H1 (cell line): ENCODE measurements at regions not wholly inside any gene's neighbourhood (a gene's known extent, or its start where the extent isn't known, plus 50 kb on each side); places are given as distances from the start of the nearest gene placed in this dataset.

Source experiments
- CTCF ChIA-PET: fragments of 300-600 bp; sonication (Branson Sonifier 250); formaldehyde crosslinking; loops from one replicate; lab custom pipeline; 2021; ENCODE audit not compliant: partially characterized antibody; lab: Charles Lee
- POLR2A ChIA-PET: fragments of 300-600 bp; sonication (Branson Sonifier 250); formaldehyde crosslinking; loops from one replicate; lab custom pipeline; 2021; ENCODE audit warnings: inconsistent platforms; ENCODE audit not compliant: partially characterized antibody; lab: Charles Lee
- DNase-seq, 2 experiments: peaks; one replicate each; pipeline versions ENCODE4 v3.0.0 to v3.0.0-alpha.2; 2010 to 2022; ENCODE audit warnings: low spot score in 2 of 2, low read depth in 1 of 2, mixed read lengths in 1 of 2
- FAIRE-seq: peaks from 2 replicates; lab custom pipeline; 2011; peaks lifted over from hg19 to GRCh38; lab: Jason Lieb, UNC
- H2AFZ ChIP-seq: 2 replicates; pipeline ENCODE4 v1.8.1; 2012; ENCODE audit warnings: low read length, inconsistent platforms
- H2AK5ac ChIP-seq: 2 replicates; pipeline ENCODE4 v1.6.1; 2013; ENCODE audit warnings: low read depth, low read length
- H2BK120ac ChIP-seq: replicated peaks from 2 replicates; pipeline ENCODE3; 2013; ENCODE audit warnings: low read depth, low read length, inconsistent platforms
- H2BK12ac ChIP-seq: 2 replicates; pipeline ENCODE4 v1.6.1; 2013; ENCODE audit warnings: low read depth, low read length
- H2BK15ac ChIP-seq: 2 replicates; pipeline ENCODE4 v1.6.1; 2013; ENCODE audit warnings: low read length
- H2BK20ac ChIP-seq: 2 replicates; pipeline ENCODE4 v1.6.1; 2013; ENCODE audit warnings: low read length
- H2BK5ac ChIP-seq: 2 replicates; pipeline ENCODE4 v1.6.1; 2013; ENCODE audit warnings: low read depth, low read length
- H3K14ac ChIP-seq: 2 replicates; pipeline ENCODE4 v1.6.1; 2013; ENCODE audit warnings: inconsistent platforms; ENCODE audit not compliant: insufficient read length
- H3K18ac ChIP-seq: 2 replicates; pipeline ENCODE4 v1.6.1; 2013; ENCODE audit warnings: low read length; ENCODE audit errors: extremely low read depth
- H3K23ac ChIP-seq: 2 replicates; pipeline ENCODE4 v1.6.1; 2013; ENCODE audit warnings: inconsistent platforms; ENCODE audit not compliant: insufficient read length
- H3K23me2 ChIP-seq: 2 replicates; pipeline ENCODE4 v1.6.1; 2013; ENCODE audit warnings: low read depth, low read length
- H3K27ac ChIP-seq: 2 replicates; pipeline ENCODE4 v1.6.1; 2011; ENCODE audit warnings: low read depth, low read length, inconsistent platforms
- H3K27me3 ChIP-seq, 4 experiments: replicated peaks in 1 of 4; 1 replicate in 1 of 4; 2 replicates in 3 of 4; pipeline versions ENCODE4 v1.6.1 to v1.8.1; 2011 to 2013; ENCODE audit warnings: low read length in 3 of 4, mild to moderate bottlenecking in 3 of 4, inconsistent platforms in 2 of 4, mixed read lengths in 2 of 4, moderate library complexity in 1 of 4; ENCODE audit not compliant: control insufficient read depth in 3 of 4, insufficient read depth in 3 of 4; ENCODE audit errors: extremely low read depth in 1 of 4
- H3K36me3 ChIP-seq, 4 experiments: 2 replicates each; pipeline versions ENCODE4 v1.6.1 to v1.8.1; 2011 to 2013; ENCODE audit warnings: mild to moderate bottlenecking in 4 of 4, low read length in 3 of 4, moderate library complexity in 2 of 4, control low read depth in 1 of 4, inconsistent platforms in 1 of 4; ENCODE audit not compliant: insufficient read depth in 4 of 4, control insufficient read depth in 2 of 4
- H3K4ac ChIP-seq: replicated peaks from 2 replicates; pipeline ENCODE3; 2013; ENCODE audit warnings: low read length, low read depth, mixed read lengths, inconsistent platforms; ENCODE audit not compliant: insufficient read length
- H3K4me1 ChIP-seq, 4 experiments: replicated peaks in 1 of 4; 1 replicate in 1 of 4; 2 replicates in 3 of 4; pipeline versions ENCODE4 v1.6.1 to v1.8.1; 2011 to 2013; ENCODE audit warnings: low read length in 3 of 4, inconsistent platforms in 2 of 4, mixed read lengths in 1 of 4; ENCODE audit not compliant: insufficient read depth in 4 of 4, control insufficient read depth in 3 of 4
- H3K4me2 ChIP-seq, 2 experiments: 2 replicates each; pipeline versions ENCODE4 v1.6.1 to v1.8.1; 2011 to 2013; ENCODE audit warnings: low read depth in 2 of 2, low read length in 2 of 2, control low read depth in 1 of 2, inconsistent platforms in 1 of 2, mild to moderate bottlenecking in 1 of 2; ENCODE audit not compliant: insufficient read depth in 1 of 2
- H3K4me3 ChIP-seq, 4 experiments: fragments of 200-600, 300-600 bp in 1 of 4; sonication (generic), shearing (Covaris generic), sonication (Bioruptor Twin) in 1 of 4; 2 replicates each; pipeline versions ENCODE4 v1.5.1 to v1.8.1; 2011 to 2016; ENCODE audit warnings: low read length in 4 of 4, low read depth in 3 of 4, control low read depth in 2 of 4, inconsistent platforms in 2 of 4, mild to moderate bottlenecking in 2 of 4, mixed read lengths in 1 of 4, moderate library complexity in 1 of 4; ENCODE audit not compliant: insufficient read depth in 2 of 4; ENCODE audit errors: extremely low read depth in 1 of 4
- H3K56ac ChIP-seq: replicated peaks from 2 replicates; pipeline ENCODE3; 2013; ENCODE audit warnings: low read depth, mild to moderate bottlenecking, mixed read lengths, low read length, inconsistent platforms; ENCODE audit not compliant: insufficient read length
- H3K79me1 ChIP-seq: 2 replicates; pipeline ENCODE4 v1.6.1; 2013; ENCODE audit warnings: low read depth, low read length, control low read depth
- H3K79me2 ChIP-seq, 2 experiments: 2 replicates each; pipeline versions ENCODE4 v1.6.1 to v1.8.1; 2012 to 2013; ENCODE audit warnings: low read length in 2 of 2, mild to moderate bottlenecking in 2 of 2, inconsistent platforms in 1 of 2; ENCODE audit not compliant: insufficient read depth in 2 of 2, control insufficient read depth in 1 of 2
- H3K9ac ChIP-seq, 4 experiments: replicated peaks in 1 of 4; 1 replicate in 1 of 4; 2 replicates in 3 of 4; pipeline versions ENCODE4 v1.6.1 to v1.8.1; 2011 to 2013; ENCODE audit warnings: low read depth in 3 of 4, low read length in 3 of 4, control low read depth in 2 of 4, mild to moderate bottlenecking in 2 of 4, moderate library complexity in 2 of 4, inconsistent platforms in 1 of 4; ENCODE audit errors: extremely low read depth in 1 of 4
- H3K9me3 ChIP-seq, 2 experiments: 2 replicates each; pipeline versions ENCODE4 v1.6.1 to v1.8.1; 2012 to 2013; ENCODE audit warnings: mild to moderate bottlenecking in 2 of 2, moderate library complexity in 2 of 2, control low read depth in 1 of 2, inconsistent platforms in 1 of 2, low read depth in 1 of 2, low read length in 1 of 2, mixed read lengths in 1 of 2; ENCODE audit not compliant: insufficient read depth in 2 of 2
- H4K20me1 ChIP-seq, 2 experiments: replicated peaks in 1 of 2; 2 replicates each; pipeline versions ENCODE3 to v1.8.1; 2011 to 2013; ENCODE audit warnings: inconsistent platforms in 2 of 2, low read length in 2 of 2, mild to moderate bottlenecking in 1 of 2; ENCODE audit not compliant: insufficient read depth in 2 of 2, control insufficient read depth in 1 of 2
- H4K5ac ChIP-seq: 2 replicates; pipeline ENCODE4 v1.6.1; 2013; ENCODE audit warnings: low read length, low read depth, mixed read lengths, inconsistent platforms; ENCODE audit not compliant: insufficient read length
- H4K8ac ChIP-seq: 2 replicates; pipeline ENCODE4 v1.8.0; 2013; ENCODE audit warnings: mild to moderate bottlenecking, moderate library complexity, low read length, inconsistent platforms; ENCODE audit not compliant: insufficient read depth; ENCODE audit errors: extremely low read depth
- H4K91ac ChIP-seq: replicated peaks from 2 replicates; pipeline ENCODE3; 2013; ENCODE audit warnings: low read length, mixed read lengths, inconsistent platforms; ENCODE audit not compliant: insufficient read length
- CBX5 ChIP-seq: fragments of 300-800, 300-1000 bp; sonication (generic); IDR thresholded peaks from 2 replicates; pipeline ENCODE4 v1.7.1; 2016; ENCODE audit warnings: antibody characterized with exemption, low read length, low read depth
- CEBPB ChIP-seq: IDR thresholded peaks from 2 replicates; pipeline ENCODE4 v1.6.1; 2012; ENCODE audit warnings: low read depth, low read length
- EZH2 ChIP-seq: fragments of 200-600 bp; sonication (generic); IDR thresholded peaks from 2 replicates; pipeline ENCODE4 v1.7.1; 2012; ENCODE audit warnings: low read depth, mild to moderate bottlenecking, moderate library complexity, low read length, inconsistent platforms; ENCODE audit not compliant: severe bottlenecking
- JUND ChIP-seq: IDR thresholded peaks from 2 replicates; pipeline ENCODE4 v1.6.1; 2011; ENCODE audit warnings: mild to moderate bottlenecking, improper control_type of control experiment, low read length
- KDM1A ChIP-seq: fragments of 200-600, 300-600 bp; sonication (generic); IDR thresholded peaks from 2 replicates; pipeline ENCODE4 v1.7.1; 2016; ENCODE audit warnings: mild to moderate bottlenecking, low read length, borderline replicate concordance
- NANOG ChIP-seq: IDR thresholded peaks from 2 replicates; pipeline ENCODE4 v1.6.1; 2011; ENCODE audit warnings: low read length, low read depth, mild to moderate bottlenecking, inconsistent platforms; ENCODE audit not compliant: insufficient read depth, poor library complexity, severe bottlenecking
- RAD21 ChIP-seq, 2 experiments: IDR thresholded peaks in 1 of 2; conservative IDR thresholded peaks in 1 of 2; 2 replicates each; pipeline ENCODE4 v1.6.1; 2011; ENCODE audit warnings: low read depth in 2 of 2, low read length in 2 of 2, improper control_type of control experiment in 1 of 2, inconsistent platforms in 1 of 2, mild to moderate bottlenecking in 1 of 2, moderate library complexity in 1 of 2
- SIRT6 ChIP-seq: IDR thresholded peaks from one replicate; pipeline ENCODE4 v1.7.1; 2012; ENCODE audit warnings: low read length, inconsistent platforms
- SP2 ChIP-seq: IDR thresholded peaks from 2 replicates; pipeline ENCODE4 v1.6.1; 2012; ENCODE audit warnings: mild to moderate bottlenecking, low read length, inconsistent platforms
- TBP ChIP-seq: IDR thresholded peaks from 2 replicates; pipeline ENCODE4 v1.6.1; 2011; ENCODE audit warnings: low read depth, low read length, improper control_type of control experiment
- YY1 ChIP-seq: IDR thresholded peaks from 2 replicates; pipeline ENCODE4 v1.6.1; 2011; ENCODE audit warnings: low read depth, mild to moderate bottlenecking, low read length
- WGBS, 2 experiments: shearing (Covaris generic) in 1 of 2; methylation state at CpG; one replicate each; pipeline versions ENCODE4 v1.1.6 to v1.1.7; 2013 to 2015; ENCODE audit warnings: low lambda C conversion rate in 2 of 2, mixed read lengths in 2 of 2, inconsistent platforms in 1 of 2, low coverage in 1 of 2, missing lambda C conversion rate in 1 of 2; ENCODE audit not compliant: insufficient replicate concordance in 2 of 2, insufficient coverage in 1 of 2, insufficient read length in 1 of 2; ENCODE audit errors: extremely low coverage in 1 of 2, missing lambda C conversion rate in 1 of 2; 5-methylcytosine and 5-hydroxymethylcytosine counted together
- TF ChIP-seq, protein P1 (sequence below): IDR thresholded peaks from 2 replicates; pipeline ENCODE4 v1.6.1; 2011; ENCODE audit warnings: low read length, improper control_type of control experiment

DNA sequence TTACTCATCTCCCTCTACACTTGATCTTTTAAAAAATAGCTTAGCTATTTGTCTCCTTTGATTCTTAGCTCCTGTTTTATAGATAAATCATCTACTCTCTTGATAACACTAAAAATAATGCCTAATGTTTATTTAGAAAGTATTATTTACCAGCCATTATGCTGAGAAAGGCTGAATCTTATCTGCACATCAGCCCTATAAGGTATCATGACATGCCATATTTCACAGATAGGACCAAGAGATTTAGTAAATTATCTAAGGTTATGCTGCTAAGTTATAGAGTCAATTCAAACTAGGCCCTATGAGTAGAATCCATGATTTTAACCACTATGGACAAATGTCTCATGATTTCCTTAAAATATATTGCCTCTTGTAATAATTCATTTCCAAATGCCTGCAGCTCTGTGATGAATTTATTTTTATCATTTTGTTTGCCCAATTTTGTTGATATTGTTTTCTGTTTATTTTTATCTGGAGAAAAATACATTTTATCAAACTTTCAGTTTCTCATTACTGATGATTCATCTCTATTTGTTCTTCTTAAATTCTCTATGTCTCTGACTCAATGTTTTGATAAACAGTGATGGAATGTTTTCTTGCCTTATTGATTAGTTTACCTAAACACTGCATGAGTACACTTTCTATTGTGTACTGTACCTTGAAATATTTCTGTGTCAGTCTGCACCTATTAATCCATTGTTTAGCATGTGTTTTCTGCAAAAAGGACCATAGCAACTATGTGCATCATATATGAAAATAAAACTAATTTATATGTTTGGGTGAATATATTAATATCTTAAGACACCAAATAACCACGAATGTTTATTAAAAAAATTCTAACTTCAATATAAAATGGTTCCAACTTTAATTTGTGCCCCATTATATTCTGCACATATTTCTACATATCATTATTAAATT is 300.8 kb downstream of the CDH9 start:
- Histone ChIP-seq H2BK12ac (no peak overlapping the region), H3K23ac (no peak overlapping the region)
- TF ChIP-seq SP2 (no peak), EZH2 (no peak), RAD21 (IDR thresholded peaks at IDR 0.05 in 1 of 2, conservative IDR thresholded peaks at IDR 0.05 in 1 of 2; ENCODE audit: low read depth in 2 of 2, low read length in 2 of 2) (no peak), NANOG (no peak), YY1 (no peak), JUND (no peak), TBP (no peak), CEBPB (no peak), KDM1A (no peak), CBX5 (no peak), SIRT6 (no peak)
- TF ChIP-seq, protein P1, sequence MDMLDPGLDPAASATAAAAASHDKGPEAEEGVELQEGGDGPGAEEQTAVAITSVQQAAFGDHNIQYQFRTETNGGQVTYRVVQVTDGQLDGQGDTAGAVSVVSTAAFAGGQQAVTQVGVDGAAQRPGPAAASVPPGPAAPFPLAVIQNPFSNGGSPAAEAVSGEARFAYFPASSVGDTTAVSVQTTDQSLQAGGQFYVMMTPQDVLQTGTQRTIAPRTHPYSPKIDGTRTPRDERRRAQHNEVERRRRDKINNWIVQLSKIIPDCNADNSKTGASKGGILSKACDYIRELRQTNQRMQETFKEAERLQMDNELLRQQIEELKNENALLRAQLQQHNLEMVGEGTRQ: no peak

More for the DNA sequence above, 300.8 kb downstream of the CDH9 start:
- Histone ChIP-seq H3K4me2 (no peak overlapping the region), H2BK5ac (no peak overlapping the region), H3K36me3 (no peaks in the 10 kb centered on the region), H3K79me2 (no peaks in the 10 kb centered on the region), H3K9me3 (no peaks in the 10 kb centered on the region), H4K8ac (no peak overlapping the region), H3K18ac (no peak overlapping the region), H4K91ac (no peak overlapping the region), H3K9ac (no peak overlapping the region), H3K4ac (no peak overlapping the region), H3K23me2 (no peaks in the 10 kb centered on the region), H3K27me3 (no peaks in the 10 kb centered on the region), H3K14ac (no peak overlapping the region), H3K56ac (no peak overlapping the region), H2BK15ac (no peak overlapping the region), H3K4me1 (no peaks in the 10 kb centered on the region), H3K79me1 (no peaks in the 10 kb centered on the region), H2AFZ (no peak overlapping the region), H4K20me1 (no peaks in the 10 kb centered on the region), H2BK20ac (no peak overlapping the region), H4K5ac (no peak overlapping the region), H2BK120ac (no peak overlapping the region), H3K27ac (no peak overlapping the region), H2AK5ac (no peak overlapping the region), H3K4me3 (no peak overlapping the region)
- 88% methylated on average over 1 of the region's 1 CpG; no CpG with 5 or more reads in 1 of the 2 experiments for WGBS, 2 experiments
- DNase-seq (no peak), FAIRE-seq (no peak)
- CTCF ChIA-PET: interaction anchor here (0.6 kb wide), 1 partner anchor 16 kb away, joined by 3 read pairs; no protein-coding TSS in a partner anchor
- POLR2A ChIA-PET: no interaction called here
